Lower leg skin (tissue), 4 donors: ENCODE measurements at regions not wholly inside any gene's neighbourhood (a gene's known extent, or its start where the extent isn't known, plus 50 kb on each side); places are given as distances from the start of the nearest gene placed in this dataset.

Experiments
- DNase-seq, 2 donors: peaks; one replicate each; pipeline ENCODE4 v3.0.0-alpha.2; 2019; ENCODE audit warnings: low spot score in 2 of 2
- H3K4me3 ChIP-seq: fragments of 200-600 bp; sonication (generic); 2 replicates; pipeline ENCODE4 v1.5.1; 2017; ENCODE audit warnings: mild to moderate bottlenecking, low read depth; ENCODE audit not compliant: poor library complexity, severe bottlenecking
- CTCF ChIP-seq, 3 donors: fragments of 450-650 bp; IDR thresholded peaks; one replicate each; pipeline ENCODE4 v1.5.1; 2016; ENCODE audit warnings: antibody characterized with exemption in 3 of 3, mild to moderate bottlenecking in 3 of 3, moderate library complexity in 2 of 3
- POLR2A ChIP-seq, 2 donors: fragments of 450-650 bp; IDR thresholded peaks; one replicate each; pipeline ENCODE4 v1.6.1; 2016 to 2017; ENCODE audit warnings: antibody characterized with exemption in 2 of 2, mild to moderate bottlenecking in 1 of 2, moderate library complexity in 1 of 2
- WGBS, 2 donors: methylation state at CpG; one replicate each; pipeline ENCODE4 v1.1.5; 2018; 5-methylcytosine and 5-hydroxymethylcytosine counted together
- intact Hi-C: fragments of 100-400 bp; cut with DNase I; formaldehyde crosslinking; loops from one replicate; pipeline ENCODE4 v1.15.0; 2023; ENCODE audit warnings: low total_unique reads

- DNase-seq, result no peak
- WGBS, 2 donors, result 76 to 89% methylated on average over 3 of the region's 3 CpGs
- TF ChIP-seq CTCF (IDR thresholded peaks at IDR 0.05), result no peak
- TF ChIP-seq POLR2A (IDR thresholded peaks at IDR 0.05), result no peak
- no peak overlapping the region for H3K4me3 ChIP-seq
- intact Hi-C loops, result no loop called here
Observed at GRCh38 chr3:159914426-159914825, 74.2 kb upstream of the IL12A start.

GRCh38 chr3:159916052-159916451 is 72.6 kb upstream of the IL12A start:
- H3K4me3 ChIP-seq, result no peak overlapping the region
- TF ChIP-seq CTCF (IDR thresholded peaks at IDR 0.05), result no peak
- no peak for TF ChIP-seq POLR2A (IDR thresholded peaks at IDR 0.05)
- DNase-seq, result no peak
- WGBS, 2 donors, result 92 to 93% methylated on average over 2 of the region's 2 CpGs
- intact Hi-C loops, result no loop called here

- no peak overlapping the region for H3K4me3 ChIP-seq
- no peak for DNase-seq
- WGBS, 2 donors, result 68 to 71% methylated on average over 2 of the region's 2 CpGs
- intact Hi-C loops, result no loop called here
- no peak for TF ChIP-seq CTCF (IDR thresholded peaks at IDR 0.05)
- no peak for TF ChIP-seq POLR2A (IDR thresholded peaks at IDR 0.05)
Observed at GRCh38 chr3:159917141-159917540, 71.5 kb upstream of the IL12A start.

GRCh38 chr3:159919873-159920272 is 68.8 kb upstream of the IL12A start:
- H3K4me3 ChIP-seq, result no peak overlapping the region
- TF ChIP-seq POLR2A (IDR thresholded peaks at IDR 0.05) (no peak), CTCF (IDR thresholded peaks at IDR 0.05) (no peak)
- DNase-seq, result no peak
- 81 to 88% methylated on average over 1 of the region's 1 CpG for WGBS, 2 donors
- intact Hi-C loops, result no loop called here

- no peak overlapping the region for H3K4me3 ChIP-seq
- WGBS, 2 donors, result 84% methylated on average over 4 of the region's 4 CpGs
- no peak for TF ChIP-seq CTCF (IDR thresholded peaks at IDR 0.05)
- no peak for TF ChIP-seq POLR2A (IDR thresholded peaks at IDR 0.05)
- intact Hi-C loops, result no loop called here
- no peak for DNase-seq
Observed at GRCh38 chr3:159922193-159922840, 66.3 kb upstream of the IL12A start.

- WGBS, 2 donors, result 55 to 59% methylated on average over 4 of the region's 4 CpGs
- intact Hi-C loops, result no loop called here
- no peak for TF ChIP-seq POLR2A (IDR thresholded peaks at IDR 0.05)
- no peak for TF ChIP-seq CTCF (IDR thresholded peaks at IDR 0.05)
- H3K4me3 ChIP-seq, result no peak overlapping the region
- no peak for DNase-seq
Observed at GRCh38 chr3:159922861-159923312, 65.7 kb upstream of the IL12A start.
